Urinary bladder (tissue), 3 donors: ENCODE measurements at regions not wholly inside any gene's neighbourhood (a gene's known extent, or its start where the extent isn't known, plus 50 kb on each side); places are given as distances from the start of the nearest gene placed in this dataset.
"Not testable (repeated sequence)": the region's sequence is repeated elsewhere in the genome, so short reads cannot be mapped to it uniquely, and the experiment has no call there.

Experiments used
- DNase-seq: peaks from one replicate; pipeline ENCODE4 v3.0.0-alpha.2; 2015; ENCODE audit errors: extremely low spot score
- H3K27ac ChIP-seq: one replicate; pipeline ENCODE4 v1.5.1; 2013; ENCODE audit warnings: low read depth, mild to moderate bottlenecking, moderate library complexity
- H3K36me3 ChIP-seq: one replicate; pipeline ENCODE4 v1.6.1; 2013; ENCODE audit warnings: mild to moderate bottlenecking, moderate library complexity; ENCODE audit not compliant: insufficient read depth
- H3K4me1 ChIP-seq: one replicate; pipeline ENCODE4 v1.6.1; 2013; ENCODE audit warnings: mild to moderate bottlenecking, moderate library complexity; ENCODE audit not compliant: insufficient read depth
- H3K4me3 ChIP-seq: one replicate; pipeline ENCODE4 v1.5.1; 2013; ENCODE audit warnings: low read depth, low read length
- WGBS: extraction: QIAGEN DNeasy Blood & Tissue Kit; methylation state at CpG from one replicate; pipeline ENCODE4 v1.1.7; 2013; 5-methylcytosine and 5-hydroxymethylcytosine counted together
- donor health status: healthy with polysubstance abuse.
- donor health status: healthy.

DNA sequence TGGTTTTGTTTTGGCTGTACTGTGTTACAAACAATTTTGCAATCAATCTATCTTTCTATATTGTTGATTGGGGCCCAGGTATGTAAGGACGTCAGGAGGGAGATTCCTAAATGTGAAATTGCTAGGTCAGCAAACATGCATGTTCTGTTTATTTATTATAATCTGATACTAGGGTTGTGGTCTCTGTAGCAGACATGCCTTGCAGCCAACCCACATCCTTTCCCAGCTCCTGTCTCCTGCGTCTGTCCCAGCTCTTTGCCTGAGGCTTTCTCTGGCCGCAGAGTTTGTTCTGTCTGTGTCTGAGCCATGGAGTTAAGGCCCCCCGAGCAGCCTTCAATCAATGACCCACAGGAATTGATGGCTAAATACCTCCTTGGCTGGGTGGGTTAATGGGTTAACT lies 124.0 kb upstream of the ZEB1 start:
- 69% methylated on average over 4 of the region's 4 CpGs for WGBS
- H3K36me3 ChIP-seq, result no peaks in the 10 kb centered on the region
- DNase-seq, result no peak
- H3K4me3 ChIP-seq, result no peak overlapping the region
- H3K4me1 ChIP-seq, result no peaks in the 10 kb centered on the region
- no peak overlapping the region for H3K27ac ChIP-seq

DNA sequence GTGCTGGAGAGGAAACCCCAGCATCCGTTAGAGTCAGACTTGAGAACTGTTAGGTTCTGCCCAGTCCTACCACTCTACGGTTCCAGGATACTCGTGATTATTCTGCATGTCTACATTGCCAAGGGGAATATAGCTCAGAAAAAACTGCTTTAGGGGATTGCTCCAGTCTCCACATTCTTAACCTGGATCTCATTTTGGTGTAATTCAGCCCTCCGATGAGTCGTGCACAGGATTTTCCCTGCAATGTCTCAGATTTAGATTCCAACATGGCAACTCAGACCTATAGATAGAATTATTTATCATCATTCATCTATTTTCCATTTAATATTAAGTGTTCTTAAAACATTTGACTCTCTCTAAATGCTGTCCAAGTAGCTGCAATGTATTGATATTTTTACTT lies 121.1 kb upstream of the ZEB1 start:
- Histone ChIP-seq H3K36me3 (no peaks in the 10 kb centered on the region), H3K27ac (no peak overlapping the region), H3K4me3 (no peak overlapping the region), H3K4me1 (no peaks in the 10 kb centered on the region)
- 87% methylated on average over 5 of the region's 5 CpGs for WGBS
- no peak for DNase-seq

DNA sequence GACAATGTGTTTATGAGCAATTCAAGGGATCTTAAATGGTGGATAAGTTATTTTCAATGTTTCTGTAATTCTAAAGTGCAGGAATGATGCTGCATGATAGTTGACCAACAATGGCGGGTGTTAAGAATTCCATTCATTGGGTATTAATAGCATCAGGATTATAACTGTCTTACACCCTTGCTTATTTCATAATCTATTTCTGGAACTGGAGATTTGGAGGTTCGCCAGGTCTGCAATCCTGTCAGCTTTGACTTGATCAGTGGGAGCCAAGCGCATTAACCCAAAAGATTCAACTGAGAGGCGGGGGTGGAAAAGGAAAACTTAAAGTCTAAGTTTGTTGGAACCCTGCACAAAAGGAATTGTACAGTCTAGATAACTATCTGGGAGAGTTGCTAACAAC lies 114.9 kb upstream of the ZEB1 start:
- WGBS, result 63% methylated on average over 4 of the region's 4 CpGs
- H3K36me3 ChIP-seq, result no peaks in the 10 kb centered on the region
- no peak overlapping the region for H3K27ac ChIP-seq
- H3K4me1 ChIP-seq, result no peaks in the 10 kb centered on the region
- H3K4me3 ChIP-seq, result no peak overlapping the region
- DNase-seq, result no peak

DNA sequence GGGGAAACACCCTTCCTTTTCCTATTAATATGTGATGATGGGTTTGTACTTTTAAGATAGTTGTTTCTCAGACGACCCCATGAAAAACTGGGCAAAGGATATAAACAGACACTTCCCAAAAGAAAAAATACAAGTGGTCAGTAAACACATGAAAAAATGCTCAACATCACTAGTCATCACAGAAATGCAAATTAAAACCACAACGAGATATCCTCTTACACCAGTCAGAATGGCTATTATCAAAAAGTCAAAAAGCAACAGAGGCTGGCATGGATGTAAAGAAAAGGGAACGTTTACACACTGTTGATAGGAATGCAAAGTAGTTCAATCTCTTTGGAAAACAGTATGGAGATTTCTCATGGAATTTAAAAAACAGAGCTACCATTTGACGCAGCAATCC lies 111.4 kb upstream of the ZEB1 start:
- Histone ChIP-seq H3K27ac (no peak overlapping the region), H3K4me1 (no peaks in the 10 kb centered on the region), H3K36me3 (no peaks in the 10 kb centered on the region), H3K4me3 (no peak overlapping the region)
- no peak for DNase-seq
- WGBS, result 66% methylated on average over 4 of the region's 4 CpGs

DNA sequence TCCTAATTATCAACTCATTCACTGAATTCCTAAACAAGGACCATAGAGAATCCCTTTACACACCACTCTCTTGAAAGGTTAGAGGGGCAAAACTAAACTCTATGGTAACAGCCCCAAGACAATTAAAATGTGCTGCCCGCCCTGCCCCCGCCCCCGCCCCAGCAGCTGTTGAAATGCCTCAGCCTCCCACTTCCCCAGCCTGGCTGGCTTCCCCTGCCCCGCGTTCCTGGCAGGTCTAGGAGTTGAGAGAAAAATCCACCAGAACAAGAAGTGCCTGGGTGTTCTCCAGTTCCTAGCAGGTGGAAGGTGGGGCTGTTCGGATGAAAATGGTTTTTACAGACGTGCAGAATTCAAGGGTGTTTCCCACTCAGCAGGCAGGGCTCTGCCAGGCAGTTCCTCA lies 109.5 kb upstream of the ZEB1 start:
- H3K36me3 ChIP-seq, result no peaks in the 10 kb centered on the region
- 83% methylated on average over 7 of the region's 7 CpGs for WGBS

DNA sequence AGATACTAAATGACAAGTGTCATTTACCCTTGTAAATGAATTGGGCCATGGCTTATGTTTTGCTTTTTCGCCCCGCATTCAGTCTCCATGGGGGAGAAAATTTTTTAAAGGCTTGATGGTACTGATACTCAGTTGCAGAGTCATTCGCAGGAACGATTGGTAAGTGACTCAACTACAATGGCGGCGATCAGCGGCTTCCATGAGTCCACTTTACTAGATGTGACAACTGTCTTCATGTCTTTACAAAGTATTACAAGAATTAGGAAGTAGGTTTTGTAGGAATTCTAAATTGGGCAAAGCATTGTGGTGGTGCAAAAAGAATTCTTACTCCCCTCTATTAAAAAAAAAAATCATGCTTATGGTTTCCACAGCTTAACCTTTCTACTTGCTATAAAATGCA lies 108.8 kb upstream of the ZEB1 start:
- Histone ChIP-seq H3K36me3 (no peaks in the 10 kb centered on the region), H3K4me1 (no peaks in the 10 kb centered on the region), H3K4me3 (no peak overlapping the region), H3K27ac (no peak overlapping the region)
- DNase-seq, result no peak
- 97% methylated on average over 7 of the region's 7 CpGs for WGBS

More for the DNA sequence above, 109.5 kb upstream of the ZEB1 start:
- Histone ChIP-seq H3K4me1 (no peaks in the 10 kb centered on the region), H3K27ac (no peak overlapping the region), H3K4me3 (no peak overlapping the region)
- DNase-seq, result no peak

DNA sequence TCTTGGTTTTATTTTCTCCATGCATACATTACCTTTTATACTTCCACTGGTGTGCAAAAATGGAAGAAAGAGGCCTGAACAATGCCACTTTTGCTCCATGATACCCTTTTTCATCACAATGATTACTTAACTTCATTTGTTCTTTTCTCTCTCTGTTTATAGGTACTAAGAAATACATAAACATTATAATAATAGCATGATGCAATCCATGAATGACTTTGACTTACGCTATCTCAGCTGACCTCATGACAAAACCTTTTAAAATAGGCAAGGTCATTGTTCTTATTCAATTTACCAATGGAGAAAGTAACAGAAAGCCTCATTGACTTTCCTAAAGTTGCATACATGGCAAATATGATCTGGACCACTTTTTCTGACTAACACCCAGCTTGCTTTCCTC lies 105.1 kb upstream of the ZEB1 start:
- no peaks in the 10 kb centered on the region for H3K4me1 ChIP-seq
- 99% methylated on average over 1 of the region's 1 CpG for WGBS

DNA sequence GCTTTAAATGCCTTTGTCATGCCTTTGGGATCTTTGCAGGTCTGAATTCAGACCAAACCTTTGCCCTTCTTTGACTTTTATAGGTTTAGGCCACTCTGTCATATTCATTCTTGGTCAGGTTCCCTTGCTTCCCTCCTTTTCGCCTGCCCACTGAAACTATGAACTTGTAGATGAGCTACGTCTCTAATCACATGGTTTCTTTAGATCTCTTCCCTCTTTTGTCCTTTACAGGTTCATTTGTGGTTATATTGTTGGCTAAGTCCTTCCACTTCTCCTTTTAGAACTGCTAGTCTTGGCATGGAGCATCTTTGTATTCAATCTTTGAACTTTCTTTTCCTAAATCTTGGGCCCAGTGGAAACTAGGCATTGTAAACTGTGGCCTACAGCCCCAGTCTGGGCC lies 104.0 kb upstream of the ZEB1 start:
- no peak for DNase-seq
- H3K4me1 ChIP-seq, result no peaks in the 10 kb centered on the region
- H3K27ac ChIP-seq, result no peak overlapping the region
- WGBS, result 91% methylated on average over 2 of the region's 2 CpGs
- H3K4me3 ChIP-seq, result no peak overlapping the region
- no peaks in the 10 kb centered on the region for H3K36me3 ChIP-seq

More for the DNA sequence above, 105.1 kb upstream of the ZEB1 start:
- H3K36me3 ChIP-seq, result no peaks in the 10 kb centered on the region
- H3K4me3 ChIP-seq, result no peak overlapping the region
- no peak for DNase-seq
- no peak overlapping the region for H3K27ac ChIP-seq

DNA sequence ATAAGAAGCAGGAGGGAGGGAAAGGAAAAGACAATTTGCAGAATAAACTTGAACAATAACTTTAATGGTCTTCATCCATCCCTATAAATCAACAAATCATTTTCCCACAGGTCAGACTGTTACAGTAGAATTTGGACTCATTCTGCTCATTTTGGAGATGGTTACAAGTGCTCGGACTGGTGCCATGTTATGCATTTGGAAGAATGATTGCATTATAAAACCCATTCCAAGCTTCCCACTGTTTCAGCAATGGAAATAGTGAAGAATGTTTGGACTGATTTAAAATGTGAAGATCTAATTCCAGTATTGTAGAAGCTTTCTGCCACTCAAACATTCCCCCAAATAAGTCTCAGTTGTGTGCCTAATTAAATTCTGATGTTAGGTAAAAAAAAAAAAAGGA lies 99.7 kb upstream of the ZEB1 start:
- 83% methylated on average over 1 of the region's 1 CpG for WGBS
- Histone ChIP-seq H3K27ac (no peak overlapping the region), H3K4me1 (no peaks in the 10 kb centered on the region), H3K4me3 (no peak overlapping the region), H3K36me3 (no peaks in the 10 kb centered on the region)
- no peak for DNase-seq

DNA sequence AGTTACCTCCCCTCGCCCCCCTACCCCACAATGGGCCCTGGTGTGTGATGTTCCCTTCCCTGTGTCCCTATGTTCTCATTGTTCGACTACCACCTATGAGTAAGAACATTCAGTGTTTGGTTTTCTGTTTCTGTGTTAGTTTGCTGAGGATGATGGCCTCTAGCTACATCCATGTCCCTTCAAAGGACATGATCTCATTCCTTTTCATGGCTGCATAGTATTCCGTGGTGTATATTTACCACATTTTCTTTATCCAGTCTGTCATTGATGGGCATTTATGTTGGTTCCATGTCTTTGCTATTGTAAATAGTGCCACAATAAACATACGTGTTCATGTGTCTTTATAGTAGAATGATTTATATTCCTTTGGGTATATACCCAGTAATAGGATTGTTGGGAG lies 90.2 kb upstream of the ZEB1 start:
- H3K27ac ChIP-seq, DNase-seq, H3K36me3 ChIP-seq, H3K4me3 ChIP-seq, H3K4me1 ChIP-seq: not testable (repeated sequence)
- WGBS, result 95% methylated on average over 4 of the region's 4 CpGs

DNA sequence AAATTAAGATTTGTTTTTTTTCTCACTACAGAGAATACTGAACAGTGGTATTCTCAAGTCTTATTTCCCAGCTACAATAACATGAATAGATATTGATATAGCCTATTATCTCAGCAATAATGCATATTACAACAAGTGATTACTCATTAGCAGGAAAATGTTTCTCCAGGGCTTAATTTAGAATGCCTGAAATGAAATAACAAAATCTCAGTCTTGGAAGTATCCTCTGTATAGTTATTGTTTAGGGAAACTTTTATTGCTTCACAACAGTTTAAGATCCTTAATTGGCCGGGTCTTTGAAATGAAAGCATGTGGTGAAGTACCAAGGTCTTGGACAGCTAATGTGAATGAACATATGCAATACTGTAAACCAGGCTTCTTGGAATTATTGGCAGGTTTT lies 79.1 kb upstream of the ZEB1 start:
- DNase-seq, result no peak
- WGBS, result 64% methylated on average over 1 of the region's 1 CpG
- Histone ChIP-seq H3K4me1 (no peaks in the 10 kb centered on the region), H3K4me3 (no peak overlapping the region), H3K36me3 (no peaks in the 10 kb centered on the region), H3K27ac (no peak overlapping the region)

DNA sequence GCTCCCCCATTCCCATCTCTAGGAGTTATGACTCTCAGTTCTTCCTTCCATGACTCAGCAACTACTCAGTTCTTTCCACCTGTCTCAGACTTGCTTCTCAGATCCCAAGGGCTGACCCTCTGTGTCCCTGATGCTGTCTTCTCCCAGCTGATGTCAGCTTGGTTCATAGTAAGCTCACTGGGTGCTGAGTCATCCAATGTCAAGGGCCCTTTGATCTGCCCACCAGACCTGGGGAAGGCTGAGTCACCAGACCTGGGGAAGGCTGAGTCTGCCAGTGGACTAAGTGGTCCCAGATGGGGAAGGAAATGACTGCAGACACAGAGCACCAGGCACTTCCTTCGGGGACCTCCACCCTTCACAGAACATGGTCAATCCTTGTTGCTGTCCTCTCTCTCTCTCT lies 76.1 kb upstream of the ZEB1 start:
- no peaks in the 10 kb centered on the region for H3K36me3 ChIP-seq
- no peak overlapping the region for H3K4me3 ChIP-seq
- H3K4me1 ChIP-seq, result no peaks in the 10 kb centered on the region
- 35% methylated on average over 1 of the region's 1 CpG for WGBS
- H3K27ac ChIP-seq, result no peak overlapping the region
- no peak for DNase-seq

DNA sequence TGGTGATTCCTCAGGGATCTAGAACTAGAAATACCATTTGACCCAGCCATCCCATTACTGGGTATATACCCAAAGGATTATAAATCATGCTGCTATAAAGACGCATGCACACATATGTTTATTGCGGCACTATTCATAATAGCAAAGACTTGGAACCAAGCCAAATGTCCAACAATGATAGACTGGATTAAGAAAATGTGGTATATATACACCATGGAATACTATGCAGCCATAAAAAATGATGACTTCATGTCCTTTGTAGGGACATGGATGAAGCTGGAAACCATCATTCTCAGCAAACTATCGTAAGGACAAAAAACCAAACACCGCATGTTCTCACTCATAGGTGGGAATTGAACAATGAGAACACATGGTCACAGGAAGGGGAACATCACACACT lies 67.9 kb upstream of the ZEB1 start:
- H3K4me1 ChIP-seq, DNase-seq, H3K4me3 ChIP-seq, H3K36me3 ChIP-seq, H3K27ac ChIP-seq: not testable (repeated sequence)
- WGBS, result 85% methylated on average over 4 of the region's 4 CpGs

DNA sequence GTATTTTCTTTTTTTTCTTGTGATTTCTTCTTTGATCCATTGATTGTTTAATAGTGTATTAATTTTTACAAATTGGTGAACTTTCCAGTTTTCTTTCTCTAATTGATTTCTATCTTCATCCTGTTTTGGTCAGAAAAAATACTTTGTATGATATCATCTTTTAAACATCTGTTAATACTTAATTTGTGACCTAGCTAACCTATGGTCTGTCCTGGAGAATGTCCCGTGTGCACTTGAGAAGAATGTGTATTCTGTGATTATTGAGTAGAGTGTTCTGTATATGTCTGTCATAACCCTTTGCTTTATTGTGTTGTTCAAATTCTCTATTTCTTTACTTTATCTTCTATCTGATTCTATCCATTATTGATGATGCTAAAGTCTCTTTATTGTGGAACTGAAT lies 65.8 kb upstream of the ZEB1 start:
- no peaks in the 10 kb centered on the region for H3K36me3 ChIP-seq
- H3K27ac ChIP-seq, result no peak overlapping the region
- WGBS, result 76% methylated on average over 1 of the region's 1 CpG
- DNase-seq, result no peak
- no peaks in the 10 kb centered on the region for H3K4me1 ChIP-seq
- H3K4me3 ChIP-seq, result no peak overlapping the region

DNA sequence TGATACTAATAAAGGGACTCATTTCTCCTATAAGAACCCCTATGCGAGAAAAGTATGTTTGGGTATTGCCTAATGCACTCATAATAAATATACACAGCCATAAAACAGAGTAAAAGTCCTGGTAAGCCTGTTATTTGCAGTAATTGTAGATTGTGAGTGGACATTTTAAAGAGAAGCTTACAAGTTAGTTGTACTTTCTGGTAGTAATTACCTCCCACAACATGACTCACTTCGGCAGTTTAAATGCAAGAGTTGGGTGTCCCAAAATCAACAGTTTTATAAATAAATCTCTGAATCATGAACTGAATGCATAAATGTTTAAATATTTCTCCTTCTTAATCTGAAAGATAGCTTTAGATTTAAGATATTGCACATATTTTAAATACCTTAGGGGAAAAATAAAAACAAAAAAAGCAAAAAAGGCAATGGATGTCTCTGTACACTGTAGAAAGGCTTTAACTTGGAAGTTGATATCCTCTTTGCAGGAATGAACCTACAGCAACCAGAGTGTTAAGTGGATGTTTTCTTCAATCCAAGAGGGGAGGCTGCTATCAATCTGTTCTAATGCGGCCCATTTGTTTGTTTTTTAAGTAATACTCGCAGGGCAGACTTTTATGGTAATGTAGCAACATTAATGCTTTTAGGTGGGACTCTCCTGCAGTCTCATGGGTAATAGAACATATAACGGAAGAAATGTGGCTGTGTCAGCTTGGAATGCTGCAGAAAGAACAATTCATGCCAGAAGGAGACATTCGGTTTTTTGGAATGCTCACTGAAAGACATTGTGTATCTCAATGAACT lies 57.3 kb upstream of the ZEB1 start:
- Histone ChIP-seq H3K4me1 (no peaks in the 10 kb centered on the region), H3K4me3 (no peak overlapping the region), H3K36me3 (no peaks in the 10 kb centered on the region), H3K27ac (no peak overlapping the region)
- DNase-seq, result peak; percentile 39
- WGBS, result 22% methylated on average over 6 of the region's 6 CpGs
